ENCODE measurements at regions not wholly inside any gene's neighbourhood (a gene's known extent, or its start where the extent isn't known, plus 50 kb on each side); places are given as distances from the start of the nearest gene placed in this dataset.

DNA sequence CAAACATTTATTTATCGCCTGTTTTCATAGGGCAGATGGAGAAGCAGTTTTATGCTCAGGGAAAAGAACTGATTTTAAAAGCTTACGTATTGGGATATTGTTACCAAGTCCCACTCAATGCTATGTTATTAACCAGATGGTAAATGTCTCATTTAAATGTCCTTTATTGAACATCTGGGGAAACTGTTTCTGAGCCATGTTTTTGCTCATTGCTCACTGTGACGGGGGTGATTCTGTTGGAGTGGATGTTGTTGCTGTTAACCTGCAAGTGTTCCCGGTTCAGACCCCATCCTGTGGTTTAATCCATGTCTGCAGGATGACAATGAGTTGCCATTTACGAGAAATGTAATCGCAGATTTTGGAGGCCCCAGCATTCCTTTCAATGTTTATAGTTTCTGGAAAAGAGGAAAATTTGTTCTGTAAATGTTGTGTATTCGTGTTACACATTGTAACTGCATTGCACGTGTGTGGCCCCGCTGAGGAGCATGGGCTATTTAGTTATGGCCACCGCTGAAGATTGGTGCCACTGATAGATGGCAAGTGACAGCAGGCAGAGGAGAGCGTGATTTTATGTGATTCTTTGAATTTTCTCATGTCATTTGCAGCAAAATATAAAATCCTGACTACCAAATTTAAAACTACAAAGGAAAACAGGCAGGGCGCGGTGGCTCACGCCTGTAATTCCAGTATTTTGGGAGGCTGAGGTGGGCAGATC lies 174.8 kb upstream of the COPS8 start:
- TF ChIP-seq GATA3 (IDR thresholded peaks at IDR 0.05; ENCODE audit: low read depth, low read length) (no peak), GATA2 (IDR thresholded peaks at IDR 0.05; ENCODE audit: low read depth, low read length) (no peak)

DNA sequence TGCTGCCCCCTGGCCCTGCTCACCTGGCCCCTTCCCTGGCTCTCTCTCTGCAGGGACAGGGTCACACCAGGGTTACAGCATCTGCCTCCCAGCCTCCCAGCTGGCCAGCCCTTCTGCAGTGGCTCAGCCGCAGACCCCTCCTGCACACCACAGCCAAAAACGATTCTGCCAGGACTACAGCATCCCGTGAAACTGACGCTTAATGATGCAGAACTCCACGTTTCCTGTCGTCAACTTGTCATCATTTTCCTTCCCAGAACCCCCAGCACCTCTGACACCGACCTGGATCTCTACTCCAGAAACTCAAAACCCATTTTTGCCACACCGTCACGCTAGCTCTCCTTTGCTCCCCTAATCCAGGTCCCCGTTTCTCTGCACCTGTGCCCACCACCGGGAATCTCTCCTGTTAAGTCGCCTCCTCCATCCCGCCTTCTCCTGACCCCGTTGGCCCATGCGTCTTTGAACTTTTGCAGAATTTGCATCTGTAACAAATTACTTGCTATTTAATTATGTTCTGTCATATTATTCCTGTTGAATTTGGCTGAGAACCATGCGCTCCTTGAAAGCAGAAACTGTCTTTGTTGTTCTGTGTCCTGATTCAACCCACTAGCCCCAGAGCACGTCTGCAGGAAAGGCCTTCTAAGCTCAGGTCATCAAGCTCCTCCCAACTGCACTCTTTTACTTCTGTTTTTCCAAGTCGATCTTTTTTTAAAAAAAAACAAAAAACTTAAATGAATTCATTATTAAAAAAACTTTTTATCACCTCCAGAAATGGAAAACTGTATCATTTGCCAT lies 173.2 kb upstream of the COPS8 start:
- no peak for TF ChIP-seq GATA2 (IDR thresholded peaks at IDR 0.05; ENCODE audit: low read depth, low read length)
- no peak for TF ChIP-seq GATA3 (IDR thresholded peaks at IDR 0.05; ENCODE audit: low read depth, low read length)

DNA sequence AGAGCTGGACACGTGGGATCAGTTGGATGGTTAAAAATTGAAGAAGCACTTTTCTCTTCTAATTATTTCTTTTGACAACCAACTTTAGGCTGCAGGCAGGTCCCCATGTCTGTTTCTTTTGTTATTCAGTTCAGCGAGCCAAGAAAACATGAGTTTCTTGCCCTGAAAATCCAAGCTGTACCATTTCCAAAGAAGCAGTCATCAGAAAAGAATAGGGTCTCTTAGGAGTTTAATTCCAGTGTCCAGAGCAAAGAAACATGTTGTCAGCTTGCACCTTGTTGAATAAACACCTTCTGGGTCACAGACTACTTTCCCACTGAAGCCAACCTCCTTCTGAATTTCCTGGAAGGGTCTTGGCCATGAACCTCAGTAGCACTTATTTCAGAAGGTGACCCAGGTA lies 170.5 kb upstream of the COPS8 start:
- no peak for TF ChIP-seq GATA3 (IDR thresholded peaks at IDR 0.05; ENCODE audit: low read depth, low read length)
- TF ChIP-seq GATA2 (IDR thresholded peaks at IDR 0.05; ENCODE audit: low read depth, low read length): no peak

DNA sequence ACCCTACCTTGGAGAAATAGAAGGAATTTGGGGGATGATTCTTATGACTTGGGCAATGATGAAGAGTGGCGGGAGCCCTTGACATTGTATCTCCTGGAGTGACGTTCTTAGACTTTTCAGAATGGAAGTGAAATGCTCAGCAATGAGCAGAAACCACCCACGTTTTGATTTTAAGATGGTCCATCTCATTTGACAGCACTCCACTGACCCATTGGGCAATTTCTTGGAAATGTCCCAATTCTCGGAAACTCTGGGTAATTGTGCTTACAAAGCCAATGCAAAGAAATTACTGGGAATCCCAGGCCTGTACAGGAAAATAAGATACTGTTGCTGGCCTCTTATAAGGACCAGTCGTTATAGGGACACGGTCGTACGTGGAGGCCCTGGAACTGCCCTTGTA lies 170.0 kb upstream of the COPS8 start:
- no peak for TF ChIP-seq GATA2 (IDR thresholded peaks at IDR 0.05; ENCODE audit: low read depth, low read length)
- no peak for TF ChIP-seq GATA3 (IDR thresholded peaks at IDR 0.05; ENCODE audit: low read depth, low read length)

DNA sequence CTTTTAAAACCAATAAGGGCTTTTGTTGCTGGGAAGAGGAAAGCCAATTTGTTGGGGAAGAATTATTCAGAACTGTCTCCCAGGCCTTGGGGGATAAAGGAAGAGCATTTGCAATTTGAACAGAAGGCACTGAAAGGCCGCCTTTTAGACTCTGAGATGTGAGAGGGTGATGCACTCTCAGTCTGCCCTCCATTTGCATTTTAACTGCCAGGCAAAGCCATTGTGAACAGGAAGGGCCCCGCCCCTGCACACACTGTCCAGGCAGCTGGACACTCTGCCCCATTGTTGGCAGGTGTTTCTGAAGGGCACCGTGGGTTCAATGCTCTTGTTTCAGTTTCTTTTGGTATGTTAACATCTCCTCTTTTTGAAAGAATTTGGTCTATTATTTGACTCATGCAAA lies 169.5 kb upstream of the COPS8 start:
- TF ChIP-seq GATA2 (IDR thresholded peaks at IDR 0.05; ENCODE audit: low read depth, low read length) (no peak), GATA3 (IDR thresholded peaks at IDR 0.05; ENCODE audit: low read depth, low read length) (no peak)

DNA sequence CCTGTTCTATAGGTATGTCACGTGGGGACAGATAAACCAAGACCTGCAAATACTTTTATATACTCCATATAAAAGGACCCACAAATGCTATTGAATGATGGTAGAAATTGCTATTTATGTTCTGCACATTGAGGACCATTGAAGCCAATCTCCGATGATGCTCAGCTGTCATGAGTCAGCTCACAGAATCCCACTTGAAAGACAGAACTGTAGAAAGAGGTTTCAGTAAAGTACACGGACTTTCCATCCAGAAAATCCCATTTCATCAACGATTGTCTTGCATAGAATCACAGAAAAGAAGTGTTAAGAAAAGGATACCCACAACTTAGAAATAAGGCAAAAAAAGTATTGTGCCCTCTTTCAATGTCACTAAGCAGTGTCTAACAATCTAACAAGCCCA lies 169.0 kb upstream of the COPS8 start:
- TF ChIP-seq GATA2 (IDR thresholded peaks at IDR 0.05; ENCODE audit: low read depth, low read length) (no peak), GATA3 (IDR thresholded peaks at IDR 0.05; ENCODE audit: low read depth, low read length) (no peak)

DNA sequence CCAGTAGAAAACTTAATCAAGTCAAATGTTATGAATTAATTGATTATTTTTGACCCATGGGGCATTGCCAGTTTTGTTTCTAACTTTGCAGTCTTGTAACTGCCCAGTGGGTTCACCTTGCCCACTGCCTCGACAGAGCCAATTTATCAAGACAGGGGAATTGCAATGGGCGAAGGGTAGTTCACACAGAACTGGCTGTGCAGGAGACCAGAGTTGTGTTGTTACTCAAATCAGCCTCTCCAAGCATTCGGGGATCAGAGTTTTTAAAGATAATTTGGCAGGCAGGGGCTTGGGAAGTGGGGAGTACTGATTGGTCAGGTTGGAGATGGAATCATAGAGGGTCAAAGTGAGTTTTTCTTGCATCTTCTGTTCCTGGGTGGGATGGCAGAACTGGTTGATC lies 168.5 kb upstream of the COPS8 start:
- TF ChIP-seq GATA3 (IDR thresholded peaks at IDR 0.05; ENCODE audit: low read depth, low read length): no peak
- no peak for TF ChIP-seq GATA2 (IDR thresholded peaks at IDR 0.05; ENCODE audit: low read depth, low read length)

DNA sequence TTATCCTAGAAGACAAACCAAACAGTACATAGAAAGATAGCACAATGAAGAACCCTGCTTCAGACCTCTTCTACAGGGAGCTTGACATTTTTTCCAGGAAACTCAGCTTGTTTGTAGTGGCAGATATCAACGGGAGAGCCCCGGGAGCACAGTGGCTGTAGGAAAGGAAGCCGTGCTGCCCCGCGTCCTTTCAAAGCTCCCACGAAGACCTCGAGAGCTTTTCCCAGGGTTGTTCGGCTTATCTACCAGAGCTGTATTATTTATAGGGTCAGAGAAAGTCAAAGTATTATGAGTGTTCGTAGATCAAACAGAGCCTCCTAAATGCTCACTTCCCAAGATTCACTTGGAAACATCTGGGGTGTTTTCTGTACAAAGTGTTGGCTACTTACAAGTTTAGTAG lies 167.1 kb upstream of the COPS8 start:
- no peak for TF ChIP-seq GATA3 (IDR thresholded peaks at IDR 0.05; ENCODE audit: low read depth, low read length)
- no peak for TF ChIP-seq GATA2 (IDR thresholded peaks at IDR 0.05; ENCODE audit: low read depth, low read length)

DNA sequence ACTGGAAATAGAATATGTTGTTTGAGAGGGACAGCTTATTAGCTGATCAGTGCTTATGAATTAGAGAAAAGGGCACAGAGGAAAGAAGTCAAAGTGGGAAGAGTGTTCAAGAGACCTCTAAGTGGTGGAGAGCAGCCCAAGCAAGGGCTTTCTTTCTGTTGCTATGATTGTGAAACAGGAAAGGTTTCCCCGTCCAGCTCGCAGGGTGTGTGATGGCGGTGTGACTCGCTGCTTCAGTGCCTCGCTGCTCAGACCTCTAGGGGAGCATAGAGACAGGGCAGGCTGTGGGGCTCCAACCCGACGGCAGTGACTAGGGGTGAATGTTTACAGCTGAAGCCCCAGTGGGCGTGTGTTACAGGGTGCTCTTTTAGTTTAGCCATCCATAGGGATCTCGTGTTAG lies 166.5 kb upstream of the COPS8 start:
- TF ChIP-seq GATA3 (IDR thresholded peaks at IDR 0.05; ENCODE audit: low read depth, low read length) (no peak), GATA2 (IDR thresholded peaks at IDR 0.05; ENCODE audit: low read depth, low read length) (no peak)

DNA sequence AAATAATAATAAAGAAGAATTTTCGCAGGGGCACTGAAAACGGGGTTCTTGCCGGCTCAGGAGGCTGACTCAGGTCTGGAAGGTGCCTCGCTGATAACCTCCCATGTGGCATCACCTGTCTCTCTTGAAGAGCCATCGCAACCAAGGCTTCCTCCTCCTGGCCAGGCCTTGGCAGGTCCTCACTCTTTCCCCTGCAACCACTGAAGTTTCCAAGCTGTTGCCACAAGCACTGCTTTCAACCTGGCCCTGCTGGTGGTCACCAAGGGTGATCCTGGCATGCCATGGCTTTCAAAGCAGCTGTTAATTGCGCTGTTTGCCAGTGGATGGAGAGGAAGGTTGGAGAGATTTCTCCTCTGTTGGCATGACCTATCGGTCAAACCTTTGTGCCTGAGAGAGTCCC lies 163.6 kb upstream of the COPS8 start:
- TF ChIP-seq GATA3 (IDR thresholded peaks at IDR 0.05; ENCODE audit: low read depth, low read length) (no peak), GATA2 (IDR thresholded peaks at IDR 0.05; ENCODE audit: low read depth, low read length) (no peak)

DNA sequence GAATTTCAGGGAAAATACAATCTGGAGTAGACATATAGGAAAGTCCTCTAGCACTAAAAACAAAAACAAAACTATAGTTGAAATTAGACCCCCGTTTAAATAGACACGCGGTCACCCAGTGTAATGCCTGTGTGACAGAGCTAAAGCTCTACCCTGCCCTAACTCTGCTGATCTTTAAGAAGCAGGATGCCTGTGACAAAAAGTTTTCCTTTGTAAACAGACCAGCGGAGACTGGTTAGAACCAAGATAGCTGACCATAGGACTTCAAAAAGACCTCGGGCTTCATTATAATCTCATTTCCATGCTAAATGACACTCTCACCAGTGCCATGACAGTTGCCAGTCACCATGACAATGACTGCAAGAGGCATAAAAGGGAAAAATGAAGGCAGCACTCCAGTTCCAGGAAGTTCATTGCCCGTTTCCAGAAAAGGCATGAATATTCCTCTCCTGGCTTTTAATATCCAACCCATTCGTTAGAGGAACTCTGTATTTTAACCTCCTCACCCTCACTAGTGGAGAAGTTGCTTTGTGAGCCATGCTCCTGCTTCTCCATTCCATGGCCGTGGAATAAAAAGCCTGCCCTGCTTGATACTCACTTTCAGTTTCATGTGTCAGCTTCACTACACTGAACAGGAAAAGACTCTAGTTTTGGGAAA lies 157.2 kb upstream of the COPS8 start:
- no peak for TF ChIP-seq GATA2 (IDR thresholded peaks at IDR 0.05; ENCODE audit: low read depth, low read length)
- no peak for TF ChIP-seq GATA3 (IDR thresholded peaks at IDR 0.05; ENCODE audit: low read depth, low read length)

DNA sequence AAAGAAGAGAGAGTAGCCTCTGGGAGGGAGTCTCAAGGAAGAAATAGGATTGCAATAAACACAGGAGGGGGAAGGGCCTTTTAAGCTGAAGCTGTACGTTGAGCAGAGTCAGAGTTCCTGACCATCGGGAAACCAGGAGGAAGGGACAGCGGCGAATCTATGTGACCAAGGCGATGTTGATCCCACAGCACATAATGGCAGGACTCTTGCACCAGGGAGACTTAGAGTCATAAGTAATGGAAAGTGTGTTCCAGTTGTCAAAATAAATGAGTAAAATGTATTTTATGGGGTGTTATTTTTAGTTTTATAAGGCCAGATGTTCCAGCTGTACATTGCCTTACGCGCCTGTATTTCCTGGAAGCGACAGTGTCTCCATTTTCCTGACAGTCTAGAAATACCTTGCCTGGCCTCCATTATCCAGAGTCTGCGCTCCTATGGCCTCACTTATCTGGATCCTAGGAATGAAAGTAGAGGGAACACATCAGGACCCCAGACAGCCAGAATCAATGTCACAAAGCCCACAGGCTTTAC lies 152.8 kb upstream of the COPS8 start:
- no peak for TF ChIP-seq GATA2 (IDR thresholded peaks at IDR 0.05; ENCODE audit: low read depth, low read length)

DNA sequence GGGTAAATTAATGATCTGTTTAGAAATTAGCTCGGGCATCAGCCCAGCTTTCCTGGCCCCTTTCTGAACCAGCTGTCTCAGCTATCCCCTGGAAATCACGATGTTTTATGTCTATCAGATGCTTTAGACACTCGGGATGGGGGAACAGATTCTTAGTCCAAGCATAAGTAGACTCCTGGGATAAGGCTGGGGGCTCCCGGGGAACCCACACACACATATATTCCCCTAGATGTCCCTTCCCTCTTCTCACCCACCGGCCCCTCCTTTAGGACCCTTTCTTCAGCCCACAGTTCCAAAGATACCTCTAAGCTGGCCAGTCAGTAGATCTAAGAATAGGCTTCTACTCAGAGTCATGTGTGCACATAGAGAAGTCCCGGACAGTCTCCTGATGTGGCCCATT lies 151.5 kb upstream of the COPS8 start:
- TF ChIP-seq GATA2 (IDR thresholded peaks at IDR 0.05; ENCODE audit: low read depth, low read length) (no peak), GATA3 (IDR thresholded peaks at IDR 0.05; ENCODE audit: low read depth, low read length) (no peak)

DNA sequence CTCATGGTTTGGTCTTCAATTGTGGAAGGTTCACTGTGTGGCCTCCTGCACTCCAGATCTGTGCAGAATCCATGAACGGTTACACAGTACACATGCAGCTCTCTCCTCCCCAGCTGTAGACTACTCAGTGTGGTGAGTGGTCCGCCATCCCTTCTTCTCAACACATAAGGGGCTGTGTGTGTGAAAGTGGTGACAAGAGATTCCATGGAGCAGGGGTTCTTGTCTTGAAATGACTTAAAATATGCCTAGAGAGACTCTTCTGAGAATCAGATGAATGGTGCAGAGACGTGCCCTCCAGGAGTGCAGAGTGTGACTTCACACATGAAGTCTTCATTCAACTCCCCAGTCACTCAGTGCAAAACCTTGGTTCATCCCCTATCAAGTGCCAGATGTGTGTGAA lies 151.0 kb upstream of the COPS8 start:
- TF ChIP-seq GATA3 (IDR thresholded peaks at IDR 0.05; ENCODE audit: low read depth, low read length) (no peak), GATA2 (IDR thresholded peaks at IDR 0.05; ENCODE audit: low read depth, low read length) (no peak)

DNA sequence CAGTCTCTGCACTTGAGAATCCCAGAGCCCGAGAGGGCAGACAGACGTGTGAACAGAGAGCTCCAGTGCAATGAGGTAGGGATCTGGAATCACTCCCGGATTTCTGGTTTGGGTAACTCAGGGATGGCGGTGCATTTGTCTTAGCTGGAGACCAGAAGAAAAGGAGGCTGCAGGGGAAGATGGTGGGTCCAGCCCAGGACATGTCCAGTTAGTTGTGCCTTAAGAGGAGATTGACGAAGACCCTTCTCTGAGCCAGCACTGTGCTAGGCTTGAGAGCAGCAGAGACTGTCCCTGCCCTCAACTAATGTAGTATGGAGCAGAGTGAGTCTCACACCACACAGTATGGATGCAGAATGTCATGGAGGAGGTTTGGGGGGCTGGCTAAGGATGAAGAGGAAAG lies 150.6 kb upstream of the COPS8 start:
- no peak for TF ChIP-seq GATA2 (IDR thresholded peaks at IDR 0.05; ENCODE audit: low read depth, low read length)
- TF ChIP-seq GATA3 (IDR thresholded peaks at IDR 0.05; ENCODE audit: low read depth, low read length): no peak

Data from SH-SY5Y (cell line).